Gastroesophageal sphincter (tissue), 3 donors: ENCODE measurements at regions not wholly inside any gene's neighbourhood (a gene's known extent, or its start where the extent isn't known, plus 50 kb on each side); places are given as distances from the start of the nearest gene placed in this dataset.

Source experiments
- CTCF ChIP-seq, 4 experiments: fragments of 200-600 bp in 2 of 4; fragments of 450-650 bp in 2 of 4; sonication (generic) in 1 of 4; IDR thresholded peaks; one replicate each; pipeline ENCODE4 v1.5.1; 2017 to 2019; ENCODE audit warnings: antibody characterized with exemption in 4 of 4, mild to moderate bottlenecking in 2 of 4, moderate library complexity in 2 of 4
- EP300 ChIP-seq: sonication (generic); formaldehyde crosslinking; IDR thresholded peaks from one replicate; pipeline ENCODE4 v1.6.1; 2017; ENCODE audit warnings: antibody characterized with exemption, mild to moderate bottlenecking
- POLR2A ChIP-seq, 2 donors: fragments of 450-650 bp; IDR thresholded peaks; one replicate each; pipeline ENCODE4 v1.6.1; 2017; ENCODE audit warnings: antibody characterized with exemption in 2 of 2, mild to moderate bottlenecking in 2 of 2, moderate library complexity in 1 of 2

DNA sequence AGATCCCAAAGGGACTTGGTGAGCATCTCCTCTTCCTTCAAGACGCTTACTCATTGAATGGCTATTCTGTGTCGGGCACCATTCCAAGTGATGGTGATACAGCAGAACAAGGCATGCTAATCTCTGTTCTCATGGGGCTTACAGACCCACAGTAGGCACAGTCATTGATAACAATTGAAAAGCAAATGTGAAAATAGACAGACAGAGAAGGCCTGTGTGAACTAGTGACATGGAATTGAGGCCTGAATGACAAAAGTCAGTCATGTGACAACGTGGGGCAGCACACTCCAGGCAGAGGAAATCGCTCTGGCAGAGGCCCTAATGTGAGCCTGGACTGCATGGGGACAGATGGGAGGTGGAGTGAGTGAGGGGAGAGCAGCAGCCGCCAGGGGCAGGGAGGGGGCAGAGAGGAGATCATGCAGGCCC lies 70.7 kb upstream of the CPLX2 start:
- TF ChIP-seq POLR2A (IDR thresholded peaks at IDR 0.05): no peak
- TF ChIP-seq CTCF (IDR thresholded peaks at IDR 0.05): no peak
- TF ChIP-seq EP300: no peak
